GM13977 (cell line): ENCODE measurements at regions not wholly inside any gene's neighbourhood (a gene's known extent, or its start where the extent isn't known, plus 50 kb on each side); places are given as distances from the start of the nearest gene placed in this dataset.

Experiments used
- DNase-seq: peaks from one replicate; pipeline ENCODE4 v3.0.0; 2012; ENCODE audit warnings: low spot score
- in situ Hi-C: fragments of 300-500 bp; cut with MboI; formaldehyde crosslinking; loops from one replicate; pipeline ENCODE4 v1.12.0; 2022; ENCODE audit warnings: low sequenced_read_pairs, low pct_unique_long_range_greater_than_20kb, mixed read lengths, inconsistent platforms; ENCODE audit not compliant: unreplicated experiment
- TF ChIP-seq, protein P1 (sequence below): IDR thresholded peaks from 2 replicates; pipeline ENCODE4 v1.5.1; 2012; ENCODE audit warnings: mild to moderate bottlenecking, control low read depth; ENCODE audit not compliant: insufficient read depth; ENCODE audit errors: extremely low read depth, missing control alignments

DNA sequence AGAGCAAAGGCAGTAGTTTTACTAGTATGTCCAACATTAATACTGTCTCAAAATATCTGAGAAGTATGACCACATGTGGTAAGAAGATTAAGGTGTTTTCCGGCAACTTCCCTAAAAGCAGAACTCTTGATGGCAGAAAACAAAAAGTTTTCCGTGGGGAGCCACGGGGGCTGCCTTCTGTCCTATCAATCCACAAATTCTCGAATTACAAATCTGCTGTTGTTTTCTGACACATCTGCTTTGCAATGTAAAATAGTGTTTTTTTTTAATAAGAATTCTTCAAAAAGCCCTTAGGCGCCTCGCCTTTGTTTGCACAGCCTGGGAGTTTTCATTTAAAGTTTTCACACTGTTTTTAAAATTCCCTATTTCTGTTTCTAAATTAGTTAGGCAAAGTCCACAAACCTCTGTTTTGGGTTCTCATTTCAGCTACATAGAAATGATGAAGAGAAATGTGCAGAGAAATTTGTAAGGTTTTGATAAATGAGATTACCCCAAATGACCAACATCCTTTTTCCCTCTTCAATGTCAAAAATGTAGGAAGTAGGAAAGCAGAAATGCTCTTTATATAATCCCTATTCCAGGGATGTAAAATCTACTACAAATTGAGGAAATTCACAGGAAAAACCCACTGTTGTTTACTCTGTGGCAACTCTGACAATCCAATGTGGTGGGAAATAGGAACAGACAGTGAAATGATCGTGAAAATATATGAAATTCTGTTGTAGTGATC is 385.8 kb downstream of the ZEB2 start:
- TF ChIP-seq, protein P1, sequence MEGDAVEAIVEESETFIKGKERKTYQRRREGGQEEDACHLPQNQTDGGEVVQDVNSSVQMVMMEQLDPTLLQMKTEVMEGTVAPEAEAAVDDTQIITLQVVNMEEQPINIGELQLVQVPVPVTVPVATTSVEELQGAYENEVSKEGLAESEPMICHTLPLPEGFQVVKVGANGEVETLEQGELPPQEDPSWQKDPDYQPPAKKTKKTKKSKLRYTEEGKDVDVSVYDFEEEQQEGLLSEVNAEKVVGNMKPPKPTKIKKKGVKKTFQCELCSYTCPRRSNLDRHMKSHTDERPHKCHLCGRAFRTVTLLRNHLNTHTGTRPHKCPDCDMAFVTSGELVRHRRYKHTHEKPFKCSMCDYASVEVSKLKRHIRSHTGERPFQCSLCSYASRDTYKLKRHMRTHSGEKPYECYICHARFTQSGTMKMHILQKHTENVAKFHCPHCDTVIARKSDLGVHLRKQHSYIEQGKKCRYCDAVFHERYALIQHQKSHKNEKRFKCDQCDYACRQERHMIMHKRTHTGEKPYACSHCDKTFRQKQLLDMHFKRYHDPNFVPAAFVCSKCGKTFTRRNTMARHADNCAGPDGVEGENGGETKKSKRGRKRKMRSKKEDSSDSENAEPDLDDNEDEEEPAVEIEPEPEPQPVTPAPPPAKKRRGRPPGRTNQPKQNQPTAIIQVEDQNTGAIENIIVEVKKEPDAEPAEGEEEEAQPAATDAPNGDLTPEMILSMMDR: no peak
- in situ Hi-C loops: no loop called here
- no peak for DNase-seq

DNA sequence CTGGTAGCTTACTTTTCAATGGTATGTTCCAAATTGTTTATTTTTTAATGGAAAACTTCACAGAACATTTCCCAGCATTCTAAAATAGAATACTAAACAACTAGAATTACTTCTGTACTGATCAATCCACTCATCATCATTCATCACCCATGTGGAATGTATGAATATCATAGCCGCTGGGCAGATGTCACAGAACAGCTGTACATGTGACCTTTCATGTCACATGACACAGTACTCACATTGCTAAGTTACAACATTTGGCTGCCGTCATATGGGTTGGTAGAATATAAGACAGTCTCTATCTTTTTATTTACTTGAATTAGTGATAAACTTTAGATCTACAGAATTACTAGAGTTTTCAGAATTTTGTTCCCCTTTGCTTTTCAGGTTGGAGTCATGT is 387.6 kb downstream of the ZEB2 start:
- in situ Hi-C loops: no loop called here
- no peak for DNase-seq
- TF ChIP-seq, protein P1: no peak

DNA sequence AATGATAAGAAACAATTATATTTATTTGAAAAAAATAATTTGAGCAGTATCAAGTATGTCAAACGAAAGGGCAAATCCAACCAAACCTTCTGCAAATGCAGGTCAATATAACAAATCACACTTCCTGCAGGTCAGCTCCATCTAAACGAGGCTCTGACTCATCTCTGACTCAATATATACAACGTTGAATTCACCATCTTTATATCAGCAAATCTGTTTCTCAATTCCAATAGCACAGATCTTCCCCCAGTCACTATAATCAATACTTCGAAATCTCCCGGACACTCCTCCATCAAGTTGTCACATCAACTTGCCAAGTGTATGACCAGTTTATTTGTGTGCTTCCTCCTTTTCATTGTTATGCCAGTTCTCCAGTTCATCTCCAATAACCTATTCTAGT is 388.9 kb downstream of the ZEB2 start:
- TF ChIP-seq, protein P1: no peak
- in situ Hi-C loops: no loop called here
- no peak for DNase-seq

DNA sequence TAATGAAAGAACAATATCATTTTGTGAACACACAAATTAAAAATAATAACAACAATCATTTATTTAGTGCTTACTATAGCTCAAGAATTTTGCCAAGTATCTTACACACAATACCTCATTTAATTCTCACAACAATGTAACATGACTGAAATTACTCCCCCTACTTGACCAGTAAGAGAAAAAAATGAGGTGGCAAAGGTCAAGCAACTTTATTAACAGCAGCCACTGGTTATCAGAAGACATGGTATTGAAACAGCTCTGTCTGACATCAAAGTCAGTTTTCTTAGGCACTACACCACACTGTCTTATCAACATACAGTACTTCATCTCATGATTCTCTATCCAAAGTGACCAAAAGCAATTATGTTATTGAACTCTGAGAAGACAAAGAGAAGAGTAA is 389.4 kb downstream of the ZEB2 start:
- DNase-seq: no peak
- TF ChIP-seq, protein P1: no peak
- in situ Hi-C loops: no loop called here

DNA sequence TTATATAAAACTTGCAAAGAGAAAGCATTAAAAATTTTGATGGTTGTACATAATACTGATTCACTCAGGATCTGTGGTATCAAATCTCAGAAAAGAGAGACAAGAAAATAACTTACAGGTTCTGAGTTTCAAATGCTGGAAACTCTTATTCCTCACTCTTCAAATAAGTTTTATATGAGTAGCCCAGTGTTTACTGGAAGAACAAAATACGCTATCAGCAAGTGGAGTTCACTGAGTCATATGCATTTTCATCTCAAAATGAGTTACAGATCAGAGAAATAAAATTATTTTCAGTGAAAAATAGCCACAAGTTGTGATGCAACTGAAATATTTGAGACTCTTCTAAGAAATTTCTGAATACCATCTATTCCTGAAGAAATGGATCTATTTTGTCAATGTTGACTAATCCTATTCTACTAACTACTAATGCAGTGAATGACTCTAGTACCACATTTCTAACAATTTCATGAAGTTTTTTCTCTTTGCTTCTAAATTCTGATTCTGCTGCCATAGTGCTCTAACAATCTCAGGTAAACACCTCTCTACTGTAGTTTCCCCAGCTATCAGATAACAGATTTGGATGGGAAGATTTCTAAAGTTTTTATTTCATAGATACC is 391.7 kb downstream of the ZEB2 start:
- in situ Hi-C loops: no loop called here
- DNase-seq: no peak
- TF ChIP-seq, protein P1: no peak

DNA sequence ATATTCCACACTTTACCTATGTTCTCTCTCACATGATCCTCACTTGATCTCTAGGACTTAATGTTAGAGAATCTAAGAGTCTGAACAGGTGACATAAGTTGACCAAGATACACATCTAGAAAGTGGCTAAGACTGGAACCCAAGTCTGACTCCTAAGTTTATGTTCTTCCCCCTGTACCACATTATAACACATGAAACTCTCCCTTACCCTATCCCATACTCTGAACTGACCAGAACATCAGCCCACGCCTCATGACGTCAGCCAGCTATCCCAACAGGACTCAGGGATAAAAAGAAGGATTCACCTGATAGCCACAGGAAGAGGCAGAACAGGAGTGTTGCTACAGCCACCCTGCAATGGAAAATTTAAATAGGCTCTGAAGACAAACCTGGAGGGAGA is 392.2 kb downstream of the ZEB2 start:
- no peak for DNase-seq
- in situ Hi-C loops: no loop called here
- TF ChIP-seq, protein P1: no peak
